ENCODE measurements at regions not wholly inside any gene's neighbourhood (a gene's known extent, or its start where the extent isn't known, plus 50 kb on each side); places are given as distances from the start of the nearest gene placed in this dataset.

- DNase-seq = no peak
Observed at GRCh38 chr5:7018198-7018597, 305.0 kb downstream of the TENT4A start.

- DNase-seq = no peak
Observed at GRCh38 chr5:7018601-7019000, 305.4 kb downstream of the TENT4A start.

- DNase-seq = no peak
Observed at GRCh38 chr5:7036192-7036835, 323.1 kb downstream of the TENT4A start.

GRCh38 chr5:7039074-7039473 lies 325.8 kb downstream of the TENT4A start:
- DNase-seq = no peak

GRCh38 chr5:7040111-7040510 lies 326.9 kb downstream of the TENT4A start:
- peak in 1 of 3 experiments; percentile 28 for DNase-seq

- DNase-seq = no peak
Observed at GRCh38 chr5:7043797-7044196, 330.6 kb downstream of the TENT4A start.

GRCh38 chr5:7047511-7048261 lies 334.5 kb downstream of the TENT4A start:
- DNase-seq = peak in 2 of 3 experiments; percentile 65 to 85

GRCh38 chr5:7050986-7051385 lies 337.8 kb downstream of the TENT4A start:
- no peak for DNase-seq

- DNase-seq = no peak
Observed at GRCh38 chr5:7053125-7053524, 339.9 kb downstream of the TENT4A start.

GRCh38 chr5:7053528-7054209 lies 340.4 kb downstream of the TENT4A start:
- no peak for DNase-seq

GRCh38 chr5:7066471-7067235 lies 329.3 kb upstream of the ADCY2 start:
- no peak for DNase-seq

GRCh38 chr5:7068156-7068555 lies 327.8 kb upstream of the ADCY2 start:
- DNase-seq = no peak

- peak in 2 of 3 experiments; percentile 42 to 45 for DNase-seq
Observed at GRCh38 chr5:7068899-7069298, 327.0 kb upstream of the ADCY2 start.

- DNase-seq = peak in 1 of 3 experiments; percentile 30
Observed at GRCh38 chr5:7072188-7072587, 323.8 kb upstream of the ADCY2 start.

GRCh38 chr5:7073666-7074065 lies 322.3 kb upstream of the ADCY2 start:
- no peak for DNase-seq

GRCh38 chr5:7074176-7074575 lies 321.8 kb upstream of the ADCY2 start:
- DNase-seq = peak in 1 of 3 experiments; percentile 42

- no peak for DNase-seq
Observed at GRCh38 chr5:7075470-7075869, 320.5 kb upstream of the ADCY2 start.

GRCh38 chr5:7078101-7078500 lies 317.8 kb upstream of the ADCY2 start:
- peak; percentile 30 to 74 (median 32) for DNase-seq

GRCh38 chr5:7078901-7079300 lies 317.0 kb upstream of the ADCY2 start:
- DNase-seq = peak; percentile 31 to 79 (median 38)

GRCh38 chr5:7080501-7080900 lies 315.4 kb upstream of the ADCY2 start:
- no peak for DNase-seq

GRCh38 chr5:7087719-7088297 lies 308.1 kb upstream of the ADCY2 start:
- no peak for DNase-seq

- peak in 2 of 3 experiments; percentile 25 to 72 for DNase-seq
Observed at GRCh38 chr5:7088849-7089248, 307.1 kb upstream of the ADCY2 start.

GRCh38 chr5:7094626-7095025 lies 301.3 kb upstream of the ADCY2 start:
- DNase-seq = no peak
